ENCODE measurements at regions not wholly inside any gene's neighbourhood (a gene's known extent, or its start where the extent isn't known, plus 50 kb on each side); places are given as distances from the start of the nearest gene placed in this dataset.

- H3F3A ChIP-seq (replicated peaks; ENCODE audit: insufficient read depth): no peaks in the 10 kb centered on the region
- no peak overlapping the region for H3K4me3 ChIP-seq (ENCODE audit: low read depth in 2 of 2, low read length in 1 of 2)
- no peaks in the 10 kb centered on the region for H3K36me3 ChIP-seq (replicated peaks in 1 of 2; ENCODE audit: control insufficient read depth in 1 of 2, insufficient read depth in 2 of 2, low read length in 1 of 2)
- ChIA-PET POLR2A (no interaction called here), CTCF (no interaction called here)
- no peak overlapping the region for H3K4me2 ChIP-seq
- H3K27ac ChIP-seq (ENCODE audit: low read depth in 2 of 2, low read length in 1 of 2): no peak overlapping the region
- no peak overlapping the region for H3K9ac ChIP-seq
- H2AFZ ChIP-seq (ENCODE audit: low read depth): no peak overlapping the region
- whole genome bisulfite sequencing (ENCODE audit: low lambda C conversion rate): 45% methylated on average over 4 of the region's 4 CpGs
- no peaks in the 10 kb centered on the region for H3K4me1 ChIP-seq (ENCODE audit: control insufficient read depth in 1 of 2, insufficient read depth in 2 of 2, low read depth in 1 of 2, low read length in 1 of 2)
- no peaks in the 10 kb centered on the region for H3K9me3 ChIP-seq
- no peaks in the 10 kb centered on the region for H3K79me2 ChIP-seq (ENCODE audit: insufficient read depth)
- no peaks in the 10 kb centered on the region for H3K9me2 ChIP-seq
- no peak for DNase-seq
- TF ChIP-seq EP300 (IDR thresholded peaks at IDR 0.05; ENCODE audit: borderline replicate concordance in 1 of 2, low read depth in 1 of 2, low read length in 1 of 2): no peak
- no peak for TF ChIP-seq NRF1 (IDR thresholded peaks at IDR 0.05; ENCODE audit: low read depth, low read length)
- no peak for TF ChIP-seq CHD2 (IDR thresholded peaks at IDR 0.05; ENCODE audit: low read length, partially characterized antibody)
- no peak for TF ChIP-seq FOSL2 (IDR thresholded peaks at IDR 0.05; ENCODE audit: borderline replicate concordance, low read depth)
- TF ChIP-seq USF1 (IDR thresholded peaks at IDR 0.05; ENCODE audit: borderline replicate concordance, low read depth): no peak
- no peak for TF ChIP-seq CTCF (IDR thresholded peaks at IDR 0.05)
- TF ChIP-seq USF2 (IDR thresholded peaks at IDR 0.05; ENCODE audit: borderline replicate concordance, low read depth, low read length): no peak
- TF ChIP-seq, protein P1, sequence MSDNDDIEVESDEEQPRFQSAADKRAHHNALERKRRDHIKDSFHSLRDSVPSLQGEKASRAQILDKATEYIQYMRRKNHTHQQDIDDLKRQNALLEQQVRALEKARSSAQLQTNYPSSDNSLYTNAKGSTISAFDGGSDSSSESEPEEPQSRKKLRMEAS (IDR thresholded peaks at IDR 0.05; ENCODE audit: low read depth): no peak
- TF ChIP-seq, protein P2, sequence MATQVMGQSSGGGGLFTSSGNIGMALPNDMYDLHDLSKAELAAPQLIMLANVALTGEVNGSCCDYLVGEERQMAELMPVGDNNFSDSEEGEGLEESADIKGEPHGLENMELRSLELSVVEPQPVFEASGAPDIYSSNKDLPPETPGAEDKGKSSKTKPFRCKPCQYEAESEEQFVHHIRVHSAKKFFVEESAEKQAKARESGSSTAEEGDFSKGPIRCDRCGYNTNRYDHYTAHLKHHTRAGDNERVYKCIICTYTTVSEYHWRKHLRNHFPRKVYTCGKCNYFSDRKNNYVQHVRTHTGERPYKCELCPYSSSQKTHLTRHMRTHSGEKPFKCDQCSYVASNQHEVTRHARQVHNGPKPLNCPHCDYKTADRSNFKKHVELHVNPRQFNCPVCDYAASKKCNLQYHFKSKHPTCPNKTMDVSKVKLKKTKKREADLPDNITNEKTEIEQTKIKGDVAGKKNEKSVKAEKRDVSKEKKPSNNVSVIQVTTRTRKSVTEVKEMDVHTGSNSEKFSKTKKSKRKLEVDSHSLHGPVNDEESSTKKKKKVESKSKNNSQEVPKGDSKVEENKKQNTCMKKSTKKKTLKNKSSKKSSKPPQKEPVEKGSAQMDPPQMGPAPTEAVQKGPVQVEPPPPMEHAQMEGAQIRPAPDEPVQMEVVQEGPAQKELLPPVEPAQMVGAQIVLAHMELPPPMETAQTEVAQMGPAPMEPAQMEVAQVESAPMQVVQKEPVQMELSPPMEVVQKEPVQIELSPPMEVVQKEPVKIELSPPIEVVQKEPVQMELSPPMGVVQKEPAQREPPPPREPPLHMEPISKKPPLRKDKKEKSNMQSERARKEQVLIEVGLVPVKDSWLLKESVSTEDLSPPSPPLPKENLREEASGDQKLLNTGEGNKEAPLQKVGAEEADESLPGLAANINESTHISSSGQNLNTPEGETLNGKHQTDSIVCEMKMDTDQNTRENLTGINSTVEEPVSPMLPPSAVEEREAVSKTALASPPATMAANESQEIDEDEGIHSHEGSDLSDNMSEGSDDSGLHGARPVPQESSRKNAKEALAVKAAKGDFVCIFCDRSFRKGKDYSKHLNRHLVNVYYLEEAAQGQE (IDR thresholded peaks at IDR 0.05; ENCODE audit: low read depth, low read length): no peak
- TF ChIP-seq RFX5 (IDR thresholded peaks at IDR 0.05; ENCODE audit: low read length): no peak
- TF ChIP-seq ELF1 (IDR thresholded peaks at IDR 0.05): no peak
- TF ChIP-seq RCOR1 (IDR thresholded peaks at IDR 0.05; ENCODE audit: low read length): no peak
- TF ChIP-seq, protein P3, sequence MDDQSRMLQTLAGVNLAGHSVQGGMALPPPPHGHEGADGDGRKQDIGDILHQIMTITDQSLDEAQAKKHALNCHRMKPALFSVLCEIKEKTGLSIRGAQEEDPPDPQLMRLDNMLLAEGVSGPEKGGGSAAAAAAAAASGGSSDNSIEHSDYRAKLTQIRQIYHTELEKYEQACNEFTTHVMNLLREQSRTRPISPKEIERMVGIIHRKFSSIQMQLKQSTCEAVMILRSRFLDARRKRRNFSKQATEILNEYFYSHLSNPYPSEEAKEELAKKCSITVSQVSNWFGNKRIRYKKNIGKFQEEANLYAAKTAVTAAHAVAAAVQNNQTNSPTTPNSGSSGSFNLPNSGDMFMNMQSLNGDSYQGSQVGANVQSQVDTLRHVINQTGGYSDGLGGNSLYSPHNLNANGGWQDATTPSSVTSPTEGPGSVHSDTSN (IDR thresholded peaks at IDR 0.05): no peak
- TF ChIP-seq NFIC (IDR thresholded peaks at IDR 0.05; ENCODE audit: borderline replicate concordance): no peak
- no peak for TF ChIP-seq GATA2 (CRISPR knock-in tag; IDR thresholded peaks at IDR 0.05)
- no peak for TF ChIP-seq JUND (IDR thresholded peaks at IDR 0.05)
- H4K20me1 ChIP-seq (ENCODE audit: insufficient read depth): no peaks in the 10 kb centered on the region
- H3K27me3 ChIP-seq (ENCODE audit: insufficient read depth): no peaks in the 10 kb centered on the region
These were observed 326.2 kb downstream of the CD83 start for GRCh38 chr6:14443629-14444268.

Data from SK-N-SH (cell line).